ENCODE measurements at regions not wholly inside any gene's neighbourhood (a gene's known extent, or its start where the extent isn't known, plus 50 kb on each side); places are given as distances from the start of the nearest gene placed in this dataset.
"Not testable (repeated sequence)": the region's sequence is repeated elsewhere in the genome, so short reads cannot be mapped to it uniquely, and the experiment has no call there.

- no peak for DNase-seq (ENCODE audit: low read depth)
Observed at GRCh38 chr5:128798871-128799270, 166.4 kb upstream of the SLC27A6 start.

GRCh38 chr5:128799945-128800344 lies 165.3 kb upstream of the SLC27A6 start:
- DNase-seq (ENCODE audit: low read depth) = no peak

- DNase-seq (ENCODE audit: low read depth) = no peak
Observed at GRCh38 chr5:128800377-128800776, 164.9 kb upstream of the SLC27A6 start.

- DNase-seq (ENCODE audit: low read depth) = no peak
Observed at GRCh38 chr5:128813317-128814070, 151.8 kb upstream of the SLC27A6 start.

GRCh38 chr5:128815201-128815600 lies 150.1 kb upstream of the SLC27A6 start:
- DNase-seq (ENCODE audit: low read depth) = no peak

GRCh38 chr5:128825826-128826225 lies 139.5 kb upstream of the SLC27A6 start:
- peak; percentile 31 for DNase-seq (ENCODE audit: low read depth)

- DNase-seq (ENCODE audit: low read depth) = no peak
Observed at GRCh38 chr5:128826275-128826674, 139.0 kb upstream of the SLC27A6 start.

- DNase-seq (ENCODE audit: low read depth) = no peak
Observed at GRCh38 chr5:128836571-128836970, 128.7 kb upstream of the SLC27A6 start.

GRCh38 chr5:128838623-128839022 lies 126.7 kb upstream of the SLC27A6 start:
- no peak for DNase-seq (ENCODE audit: low read depth)

GRCh38 chr5:128842241-128842640 lies 123.0 kb upstream of the SLC27A6 start:
- no peak for DNase-seq (ENCODE audit: low read depth)

GRCh38 chr5:128844354-128844923 lies 120.8 kb upstream of the SLC27A6 start:
- DNase-seq (ENCODE audit: low read depth) = peak; percentile 39

GRCh38 chr5:128850049-128850448 lies 115.2 kb upstream of the SLC27A6 start:
- no peak for DNase-seq (ENCODE audit: low read depth)

GRCh38 chr5:128854931-128855330 lies 110.4 kb upstream of the SLC27A6 start:
- DNase-seq (ENCODE audit: low read depth) = no peak

GRCh38 chr5:128857076-128857677 lies 108.1 kb upstream of the SLC27A6 start:
- DNase-seq (ENCODE audit: low read depth) = no peak

- no peak for DNase-seq (ENCODE audit: low read depth)
Observed at GRCh38 chr5:128858995-128859394, 106.3 kb upstream of the SLC27A6 start.

GRCh38 chr5:128861155-128861554 lies 104.1 kb upstream of the SLC27A6 start:
- DNase-seq (ENCODE audit: low read depth) = not testable (repeated sequence)

- no peak for DNase-seq (ENCODE audit: low read depth)
Observed at GRCh38 chr5:128869970-128870369, 95.3 kb upstream of the SLC27A6 start.

GRCh38 chr5:128870373-128870772 lies 94.9 kb upstream of the SLC27A6 start:
- peak; percentile 6 for DNase-seq (ENCODE audit: low read depth)

- DNase-seq (ENCODE audit: low read depth) = peak; percentile 19
Observed at GRCh38 chr5:128870923-128871322, 94.4 kb upstream of the SLC27A6 start.

GRCh38 chr5:128876569-128877382 lies 88.5 kb upstream of the SLC27A6 start:
- no peak for DNase-seq (ENCODE audit: low read depth)

- DNase-seq (ENCODE audit: low read depth) = no peak
Observed at GRCh38 chr5:128877476-128877875, 87.8 kb upstream of the SLC27A6 start.

- DNase-seq (ENCODE audit: low read depth) = no peak
Observed at GRCh38 chr5:128881502-128882018, 83.7 kb upstream of the SLC27A6 start.

Measured in EH (cell line).